ENCODE measurements at regions not wholly inside any gene's neighbourhood (a gene's known extent, or its start where the extent isn't known, plus 50 kb on each side); places are given as distances from the start of the nearest gene placed in this dataset.

DNA sequence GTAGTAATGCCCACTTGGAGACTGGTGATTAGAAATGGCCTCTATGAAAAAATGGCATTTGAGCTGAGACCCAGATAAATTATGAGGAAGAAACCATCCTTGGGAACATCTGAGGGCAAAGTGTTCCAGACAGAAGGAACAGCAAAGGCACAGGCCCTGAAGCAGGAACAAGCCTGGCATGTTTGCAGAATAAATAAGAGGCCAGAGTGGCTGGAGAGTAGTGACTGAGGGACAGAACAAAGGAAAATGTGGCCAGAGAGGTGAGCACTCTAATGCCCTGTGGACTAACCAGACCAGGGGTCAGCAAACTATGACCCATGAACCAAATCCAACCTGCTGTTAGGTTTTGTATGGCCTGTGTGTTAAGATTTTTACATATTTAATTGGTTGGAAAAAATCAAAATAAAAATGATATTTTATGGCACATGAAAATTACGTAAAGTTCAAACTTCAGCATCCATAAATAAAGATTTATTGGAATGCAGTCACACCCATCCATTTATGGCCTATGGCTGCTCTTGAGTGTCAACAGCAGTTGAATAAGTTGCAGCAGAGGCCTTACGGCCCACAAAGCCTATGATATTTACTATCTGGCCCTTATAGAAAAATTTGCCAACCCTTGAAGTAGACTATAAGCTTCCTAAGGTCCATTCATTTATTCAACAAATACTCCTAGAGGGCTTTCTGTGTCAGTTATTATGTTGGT lies 210.0 kb upstream of the TOX3 start:
- Mint-ChIP-seq H3K9me3 (ENCODE audit: unreplicated experiment) (no peaks in the 10 kb centered on the region), H3K27ac (ENCODE audit: unreplicated experiment) (no peak overlapping the region), H3K27me3 (ENCODE audit: low read depth, unreplicated experiment) (no peaks in the 10 kb centered on the region), H3K4me1 (ENCODE audit: low read depth, unreplicated experiment) (no peaks in the 10 kb centered on the region), H3K4me3 (ENCODE audit: unreplicated experiment) (no peak overlapping the region), H3K36me3 (ENCODE audit: low read depth, unreplicated experiment) (no peaks in the 10 kb centered on the region)
- H3K79me2 ChIP-seq (ENCODE audit: insufficient read depth, low read length): no peaks in the 10 kb centered on the region
- peaks cover 6% of the 10 kb centered on the region for H3K9me3 ChIP-seq (ENCODE audit: insufficient read depth, low read depth, low read length)
- H3K9ac ChIP-seq (ENCODE audit: low read length): no peak overlapping the region
- H3K36me3 ChIP-seq (ENCODE audit: insufficient read depth, low read length): no peaks in the 10 kb centered on the region
- H3K4me3 ChIP-seq (ENCODE audit: insufficient read depth, low read depth, low read length): no peak overlapping the region
- no peak overlapping the region for H3K27ac ChIP-seq (ENCODE audit: low read depth, low read length)
- H3K4me2 ChIP-seq (ENCODE audit: low read length): no peak overlapping the region
- no peaks in the 10 kb centered on the region for H3K4me1 ChIP-seq (ENCODE audit: insufficient read depth, low read length)
- H4K20me1 ChIP-seq (ENCODE audit: insufficient read depth, low read length): no peaks in the 10 kb centered on the region
- FAIRE-seq: no peak
- TF ChIP-seq EZH2 (IDR thresholded peaks at IDR 0.05; ENCODE audit: insufficient read depth, low read length) (no peak), CTCF (IDR thresholded peaks at IDR 0.05; ENCODE audit: insufficient read depth, low read depth, low read length) (no peak)
- H3K27me3 ChIP-seq (ENCODE audit: insufficient read depth, low read length): no peaks in the 10 kb centered on the region
- no peak overlapping the region for H2AFZ ChIP-seq (ENCODE audit: low read depth, low read length)
- DNase-seq (ENCODE audit: low read depth): no peak

- Mint-ChIP-seq H3K4me3 (ENCODE audit: unreplicated experiment) (no peak overlapping the region), H3K27me3 (ENCODE audit: low read depth, unreplicated experiment) (no peaks in the 10 kb centered on the region), H3K27ac (ENCODE audit: unreplicated experiment) (no peak overlapping the region), H3K9me3 (ENCODE audit: unreplicated experiment) (no peaks in the 10 kb centered on the region), H3K36me3 (ENCODE audit: low read depth, unreplicated experiment) (no peaks in the 10 kb centered on the region), H3K4me1 (ENCODE audit: low read depth, unreplicated experiment) (no peaks in the 10 kb centered on the region)
- DNase-seq (ENCODE audit: low read depth) (no peak), FAIRE-seq (no peak)
- H2AFZ ChIP-seq (ENCODE audit: low read depth, low read length): no peak overlapping the region
- H3K4me2 ChIP-seq (ENCODE audit: low read length): no peak overlapping the region
- H3K4me1 ChIP-seq (ENCODE audit: insufficient read depth, low read length): no peaks in the 10 kb centered on the region
- H3K79me2 ChIP-seq (ENCODE audit: insufficient read depth, low read length): no peaks in the 10 kb centered on the region
- H3K27me3 ChIP-seq (ENCODE audit: insufficient read depth, low read length): no peaks in the 10 kb centered on the region
- no peaks in the 10 kb centered on the region for H3K36me3 ChIP-seq (ENCODE audit: insufficient read depth, low read length)
- H4K20me1 ChIP-seq (ENCODE audit: insufficient read depth, low read length): no peaks in the 10 kb centered on the region
- no peak overlapping the region for H3K27ac ChIP-seq (ENCODE audit: low read depth, low read length)
- H3K9ac ChIP-seq (ENCODE audit: low read length): no peak overlapping the region
- TF ChIP-seq EZH2 (IDR thresholded peaks at IDR 0.05; ENCODE audit: insufficient read depth, low read length): no peak
- TF ChIP-seq CTCF (IDR thresholded peaks at IDR 0.05; ENCODE audit: insufficient read depth, low read depth, low read length): no peak
- no peak overlapping the region for H3K4me3 ChIP-seq (ENCODE audit: insufficient read depth, low read depth, low read length)
- H3K9me3 ChIP-seq (ENCODE audit: insufficient read depth, low read depth, low read length): peaks cover 6% of the 10 kb centered on the region
Measured at GRCh38 chr16:52755396-52755795, 208.5 kb upstream of the TOX3 start.

GRCh38 chr16:52751035-52751434 lies 204.1 kb upstream of the TOX3 start:
- Mint-ChIP-seq H3K27me3 (ENCODE audit: low read depth, unreplicated experiment) (no peaks in the 10 kb centered on the region), H3K4me1 (ENCODE audit: low read depth, unreplicated experiment) (peaks cover 5% of the 10 kb centered on the region), H3K27ac (ENCODE audit: unreplicated experiment) (no peak overlapping the region), H3K9me3 (ENCODE audit: unreplicated experiment) (no peaks in the 10 kb centered on the region), H3K36me3 (ENCODE audit: low read depth, unreplicated experiment) (no peaks in the 10 kb centered on the region), H3K4me3 (ENCODE audit: unreplicated experiment) (no peak overlapping the region)
- Histone ChIP-seq H3K4me1 (ENCODE audit: insufficient read depth, low read length) (no peaks in the 10 kb centered on the region), H4K20me1 (ENCODE audit: insufficient read depth, low read length) (no peaks in the 10 kb centered on the region), H3K4me2 (ENCODE audit: low read length) (no peak overlapping the region), H3K79me2 (ENCODE audit: insufficient read depth, low read length) (no peaks in the 10 kb centered on the region), H3K27me3 (ENCODE audit: insufficient read depth, low read length) (no peaks in the 10 kb centered on the region), H3K36me3 (ENCODE audit: insufficient read depth, low read length) (no peaks in the 10 kb centered on the region), H2AFZ (ENCODE audit: low read depth, low read length) (no peak overlapping the region), H3K9me3 (ENCODE audit: insufficient read depth, low read depth, low read length) (peaks cover 6% of the 10 kb centered on the region), H3K9ac (ENCODE audit: low read length) (no peak overlapping the region), H3K4me3 (ENCODE audit: insufficient read depth, low read depth, low read length) (no peak overlapping the region), H3K27ac (ENCODE audit: low read depth, low read length) (no peak overlapping the region)
- DNase-seq (ENCODE audit: low read depth) (no peak), FAIRE-seq (no peak)
- no peak for TF ChIP-seq EZH2 (IDR thresholded peaks at IDR 0.05; ENCODE audit: insufficient read depth, low read length)
- TF ChIP-seq CTCF (IDR thresholded peaks at IDR 0.05; ENCODE audit: insufficient read depth, low read depth, low read length): no peak

Measured in astrocyte (in vitro differentiated cells and primary cell).